ENCODE measurements at regions not wholly inside any gene's neighbourhood (a gene's known extent, or its start where the extent isn't known, plus 50 kb on each side); places are given as distances from the start of the nearest gene placed in this dataset.
A peak's percentile ranks its signal among the peaks of the same experiment; 100 is the strongest.

DNA sequence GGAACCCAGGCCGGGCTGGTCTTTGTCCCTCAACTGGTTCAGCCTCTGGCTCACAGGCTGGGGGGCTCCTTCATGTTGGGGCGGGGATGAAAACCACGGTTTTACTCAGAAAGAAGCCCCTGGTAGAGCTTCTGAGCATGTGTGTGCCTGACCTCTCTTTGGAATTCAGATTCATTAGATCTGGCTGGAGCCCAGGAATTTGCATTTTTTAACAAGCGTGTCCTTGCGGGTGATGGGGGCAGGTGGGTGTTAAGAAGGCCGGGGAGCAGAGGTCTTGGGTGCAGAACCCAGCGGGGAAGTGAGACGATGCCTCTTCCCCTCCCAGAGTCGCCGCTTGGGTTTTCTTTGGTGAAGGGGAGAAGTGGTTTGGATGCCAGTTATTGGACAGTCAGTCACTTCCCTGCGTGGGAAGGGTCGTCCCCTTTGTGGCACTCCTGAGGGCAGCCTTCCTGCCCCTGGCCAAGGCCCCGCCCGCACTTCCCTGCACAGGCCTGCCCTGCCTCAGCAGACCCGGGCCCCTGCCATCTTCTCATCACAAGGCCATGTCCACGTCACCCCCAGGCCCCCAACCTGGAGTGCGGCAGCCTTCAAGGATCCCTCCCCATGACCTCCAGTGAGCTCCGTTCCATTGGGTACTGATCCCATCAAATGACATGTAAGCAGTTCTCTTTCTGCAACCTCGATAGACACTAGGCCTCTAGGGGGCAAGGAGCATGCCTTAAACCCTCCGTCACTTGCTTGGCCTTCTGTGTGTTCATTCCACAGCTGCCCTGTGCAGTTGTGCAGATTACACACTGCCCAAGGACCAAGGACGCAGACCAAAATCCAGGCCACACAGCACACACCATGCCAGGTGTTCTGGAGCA is 177.7 kb upstream of the CIBAR2 start:
- in situ Hi-C loops (cut with HindIII; ENCODE audit: low pct_unique_long_range_greater_than_20kb, low sequenced_read_pairs): no loop called here
- peak in 1 of 2 experiments; percentile 57 for DNase-seq (ENCODE audit: low read depth in 1 of 2, low spot score in 1 of 2)
- no peak for TF ChIP-seq JUND (IDR thresholded peaks at IDR 0.05; ENCODE audit: low read depth)

GRCh38 chr16:85290626-85291301 is 178.5 kb upstream of the CIBAR2 start:
- no peak for DNase-seq (ENCODE audit: low read depth in 1 of 2, low spot score in 1 of 2)
- no peak for TF ChIP-seq JUND (IDR thresholded peaks at IDR 0.05; ENCODE audit: low read depth)
- in situ Hi-C loops (cut with HindIII; ENCODE audit: low pct_unique_long_range_greater_than_20kb, low sequenced_read_pairs): no loop called here

DNA sequence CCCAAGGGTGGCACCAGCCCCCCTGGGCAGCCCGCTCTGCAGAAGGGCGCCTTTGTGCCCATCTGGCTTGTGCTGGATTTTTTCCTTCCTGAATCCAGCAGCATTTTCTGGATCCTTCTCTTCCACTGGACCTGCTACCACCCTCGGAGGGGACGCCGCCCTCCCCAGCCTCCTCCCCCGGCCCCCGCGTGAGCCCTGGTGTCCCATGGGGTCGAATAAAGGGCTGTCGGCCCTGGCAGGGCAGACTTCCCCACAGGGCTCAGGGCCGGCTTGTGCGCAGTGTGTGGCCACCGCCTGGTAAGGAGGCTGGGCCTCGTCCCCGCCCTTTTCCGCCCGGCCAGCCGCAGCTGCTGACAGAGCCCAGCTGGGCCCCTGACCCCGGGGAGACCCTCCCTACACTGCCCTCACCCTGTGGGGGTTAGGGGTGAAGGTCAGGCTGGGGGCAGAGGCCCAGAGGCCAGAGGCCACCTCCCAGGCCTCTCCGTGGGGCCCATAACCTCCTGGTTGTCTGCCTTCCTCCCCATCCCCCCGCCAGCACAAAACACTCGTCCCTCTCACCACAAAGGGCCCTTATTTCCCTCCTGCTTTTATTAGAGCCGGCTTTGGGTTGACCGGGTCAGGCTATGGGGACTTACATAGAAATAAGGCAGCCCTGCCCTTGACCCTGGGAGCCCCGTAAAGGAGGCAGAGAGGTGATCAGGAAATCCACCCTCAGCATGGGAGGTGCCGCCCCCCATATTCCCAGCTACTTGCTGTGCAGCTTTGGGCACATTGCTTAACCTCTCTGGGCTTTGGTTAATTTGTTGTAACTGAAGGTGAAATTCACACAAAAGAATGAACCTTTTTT is 179.3 kb upstream of the CIBAR2 start:
- in situ Hi-C loops (cut with HindIII; ENCODE audit: low pct_unique_long_range_greater_than_20kb, low sequenced_read_pairs): no loop called here
- DNase-seq (ENCODE audit: low read depth in 1 of 2, low spot score in 1 of 2): no peak
- no peak for TF ChIP-seq JUND (IDR thresholded peaks at IDR 0.05; ENCODE audit: low read depth)

DNA sequence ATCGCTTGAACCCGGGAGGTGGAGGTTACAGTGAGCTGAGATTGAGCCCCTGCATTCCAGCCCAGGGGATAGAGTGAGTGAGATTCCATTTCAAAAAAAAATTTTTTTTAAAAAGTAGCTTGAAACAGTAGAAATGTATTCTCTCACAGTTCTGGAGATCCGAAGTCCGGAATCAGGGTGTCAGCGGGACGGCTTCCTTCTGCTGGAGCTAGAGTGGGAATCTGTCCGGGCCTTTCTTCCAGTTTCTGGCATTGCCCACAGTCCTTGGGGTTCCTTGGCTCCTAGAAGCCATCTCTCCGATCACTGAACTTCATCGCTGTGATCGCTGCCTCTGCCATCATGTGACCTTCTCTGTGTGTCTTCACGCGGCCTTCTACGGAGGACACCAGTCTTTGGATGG is 181.2 kb upstream of the CIBAR2 start:
- TF ChIP-seq JUND (IDR thresholded peaks at IDR 0.05; ENCODE audit: low read depth): no peak
- in situ Hi-C loops (cut with HindIII; ENCODE audit: low pct_unique_long_range_greater_than_20kb, low sequenced_read_pairs): no loop called here
- no peak for DNase-seq (ENCODE audit: low read depth in 1 of 2, low spot score in 1 of 2)

DNA sequence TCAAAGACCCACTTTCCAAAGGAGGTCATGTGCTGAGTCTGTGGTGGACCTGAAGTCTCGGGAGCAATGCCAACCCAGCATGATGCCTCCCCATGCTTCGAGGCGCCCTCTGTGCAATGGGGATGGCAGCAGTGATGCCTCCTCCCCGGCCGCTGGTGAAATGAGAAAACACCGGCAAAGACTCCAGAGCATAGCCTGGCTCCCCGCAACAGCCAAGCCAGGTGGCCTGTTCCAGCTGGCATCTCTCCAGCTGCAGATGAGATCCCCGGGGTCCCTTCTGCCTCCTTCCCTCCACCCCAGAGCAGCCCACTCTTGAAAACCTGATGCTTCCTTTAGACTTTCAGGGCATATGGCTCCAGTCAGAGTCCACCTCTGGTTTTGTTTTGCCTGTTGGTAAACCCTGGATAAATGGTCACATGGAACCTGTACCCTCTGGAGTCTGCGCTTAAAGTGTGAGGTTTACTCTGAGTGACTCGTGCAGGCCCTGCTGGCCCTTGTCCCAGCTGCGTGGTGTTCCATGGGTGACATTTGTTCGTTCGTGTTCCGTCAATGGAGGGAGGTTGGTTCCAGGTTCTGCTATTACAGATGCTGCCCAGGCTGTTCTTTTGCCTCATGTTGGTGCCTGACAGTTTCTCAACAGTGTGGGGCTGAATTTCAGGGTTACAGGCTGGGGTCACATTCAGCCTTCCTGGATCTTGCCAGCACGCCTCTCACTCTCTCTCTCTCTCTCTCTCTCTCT is 181.8 kb upstream of the CIBAR2 start:
- DNase-seq (ENCODE audit: low read depth in 1 of 2, low spot score in 1 of 2): no peak
- TF ChIP-seq JUND (IDR thresholded peaks at IDR 0.05; ENCODE audit: low read depth): no peak
- in situ Hi-C loops (cut with HindIII; ENCODE audit: low pct_unique_long_range_greater_than_20kb, low sequenced_read_pairs): no loop called here

DNA sequence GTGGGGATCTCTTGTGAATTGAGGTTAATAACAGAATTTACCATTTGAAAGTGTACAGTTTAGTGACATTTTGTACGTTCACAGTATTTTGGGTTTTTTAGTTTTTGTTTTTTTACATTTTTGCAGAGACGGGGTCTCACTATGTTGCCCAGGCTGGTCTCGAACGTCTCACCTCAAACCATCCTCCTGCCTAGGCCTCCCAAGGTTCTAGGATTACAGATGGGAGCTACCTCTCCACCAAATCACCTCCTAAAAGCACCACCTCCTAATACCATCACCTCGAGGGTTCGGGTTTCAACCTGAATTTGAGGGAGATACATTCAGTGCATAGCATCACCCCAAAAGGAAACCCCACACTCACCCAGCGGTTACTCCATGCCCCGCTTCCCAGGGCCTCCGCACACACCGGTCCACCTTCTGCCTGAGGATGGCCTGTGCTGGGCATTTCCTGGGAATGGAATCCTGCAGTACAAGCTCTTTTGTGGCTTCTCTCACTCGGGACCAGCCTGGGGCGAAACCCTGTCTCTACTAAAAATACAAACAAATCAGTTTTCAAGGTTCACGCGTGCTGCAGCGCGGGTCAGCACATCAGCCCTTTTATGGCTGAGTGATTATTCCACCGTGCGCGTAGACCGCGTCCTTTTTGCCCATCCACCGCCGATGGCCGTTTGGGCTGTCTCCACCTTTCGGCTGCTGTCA is 182.7 kb upstream of the CIBAR2 start:
- in situ Hi-C loops (cut with HindIII; ENCODE audit: low pct_unique_long_range_greater_than_20kb, low sequenced_read_pairs): no loop called here
- DNase-seq (ENCODE audit: low read depth in 1 of 2, low spot score in 1 of 2): peak in 1 of 2 experiments; percentile 91
- TF ChIP-seq JUND (IDR thresholded peaks at IDR 0.05; ENCODE audit: low read depth): no peak

- no peak for TF ChIP-seq JUND (IDR thresholded peaks at IDR 0.05; ENCODE audit: low read depth)
- in situ Hi-C loops (cut with HindIII; ENCODE audit: low pct_unique_long_range_greater_than_20kb, low sequenced_read_pairs): no loop called here
These were observed 184.8 kb upstream of the CIBAR2 start for GRCh38 chr16:85296859-85297660.

GRCh38 chr16:85297881-85298280 is 185.6 kb upstream of the CIBAR2 start:
- TF ChIP-seq JUND (IDR thresholded peaks at IDR 0.05; ENCODE audit: low read depth): no peak
- DNase-seq (ENCODE audit: low read depth in 1 of 2, low spot score in 1 of 2): no peak
- in situ Hi-C loops (cut with HindIII; ENCODE audit: low pct_unique_long_range_greater_than_20kb, low sequenced_read_pairs): no loop called here

More at GRCh38 chr16:85296859-85297660, 184.8 kb upstream of the CIBAR2 start:
- DNase-seq (ENCODE audit: low read depth in 1 of 2, low spot score in 1 of 2): peak; percentile 73 to 87

- in situ Hi-C loops (cut with HindIII; ENCODE audit: low pct_unique_long_range_greater_than_20kb, low sequenced_read_pairs): no loop called here
- DNase-seq (ENCODE audit: low read depth in 1 of 2, low spot score in 1 of 2): no peak
- TF ChIP-seq JUND (IDR thresholded peaks at IDR 0.05; ENCODE audit: low read depth): no peak
These were observed 188.2 kb upstream of the CIBAR2 start for GRCh38 chr16:85300406-85300968.

DNA sequence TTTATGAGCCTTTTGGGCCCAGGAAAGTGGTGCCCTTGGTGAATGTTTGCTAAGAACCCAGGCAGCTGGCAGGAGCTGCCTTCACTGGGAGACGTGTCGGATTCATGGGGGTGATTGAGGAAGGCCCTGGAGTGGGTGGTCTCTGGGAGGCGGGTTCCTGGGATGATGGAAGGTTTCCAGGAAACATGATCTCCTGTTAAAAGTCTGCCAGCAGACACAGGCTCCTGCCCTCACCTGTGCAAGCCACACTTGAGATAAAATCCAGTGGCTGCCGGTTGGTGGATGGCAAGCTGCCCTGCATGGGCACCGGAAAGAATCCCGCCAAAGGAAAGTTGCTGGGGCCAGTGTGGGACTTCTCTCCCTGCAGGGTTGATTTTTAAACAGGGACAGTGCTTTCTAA is 189.0 kb upstream of the CIBAR2 start:
- no peak for TF ChIP-seq JUND (IDR thresholded peaks at IDR 0.05; ENCODE audit: low read depth)
- in situ Hi-C loops (cut with HindIII; ENCODE audit: low pct_unique_long_range_greater_than_20kb, low sequenced_read_pairs): no loop called here
- peak in 1 of 2 experiments; percentile 67 for DNase-seq (ENCODE audit: low read depth in 1 of 2, low spot score in 1 of 2)

Measured in T47D (cell line).